ENCODE measurements at regions not wholly inside any gene's neighbourhood (a gene's known extent, or its start where the extent isn't known, plus 50 kb on each side); places are given as distances from the start of the nearest gene placed in this dataset.

- TF ChIP-seq, protein P1, sequence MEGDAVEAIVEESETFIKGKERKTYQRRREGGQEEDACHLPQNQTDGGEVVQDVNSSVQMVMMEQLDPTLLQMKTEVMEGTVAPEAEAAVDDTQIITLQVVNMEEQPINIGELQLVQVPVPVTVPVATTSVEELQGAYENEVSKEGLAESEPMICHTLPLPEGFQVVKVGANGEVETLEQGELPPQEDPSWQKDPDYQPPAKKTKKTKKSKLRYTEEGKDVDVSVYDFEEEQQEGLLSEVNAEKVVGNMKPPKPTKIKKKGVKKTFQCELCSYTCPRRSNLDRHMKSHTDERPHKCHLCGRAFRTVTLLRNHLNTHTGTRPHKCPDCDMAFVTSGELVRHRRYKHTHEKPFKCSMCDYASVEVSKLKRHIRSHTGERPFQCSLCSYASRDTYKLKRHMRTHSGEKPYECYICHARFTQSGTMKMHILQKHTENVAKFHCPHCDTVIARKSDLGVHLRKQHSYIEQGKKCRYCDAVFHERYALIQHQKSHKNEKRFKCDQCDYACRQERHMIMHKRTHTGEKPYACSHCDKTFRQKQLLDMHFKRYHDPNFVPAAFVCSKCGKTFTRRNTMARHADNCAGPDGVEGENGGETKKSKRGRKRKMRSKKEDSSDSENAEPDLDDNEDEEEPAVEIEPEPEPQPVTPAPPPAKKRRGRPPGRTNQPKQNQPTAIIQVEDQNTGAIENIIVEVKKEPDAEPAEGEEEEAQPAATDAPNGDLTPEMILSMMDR (IDR thresholded peaks at IDR 0.05; ENCODE audit: poor library complexity) = no peak
- no peak for TF ChIP-seq EZH2phosphoT487 (IDR thresholded peaks at IDR 0.05; ENCODE audit: low read depth, severe bottlenecking, unreplicated experiment)
- no peak for TF ChIP-seq EZH2 (IDR thresholded peaks at IDR 0.05; ENCODE audit: borderline replicate concordance)
- Histone ChIP-seq H3K79me2 (no peaks in the 10 kb centered on the region), H2AFZ (no peak overlapping the region), H3K4me2 (no peak overlapping the region), H3K9me3 (ENCODE audit: low read depth) (no peaks in the 10 kb centered on the region), H3K36me3 (replicated peaks; ENCODE audit: insufficient read depth, low read depth) (no peaks in the 10 kb centered on the region), H3K4me3 (no peak overlapping the region), H3K9me2 (replicated peaks; ENCODE audit: insufficient read depth) (no peaks in the 10 kb centered on the region), H3K27me3 (no peaks in the 10 kb centered on the region), H3K27ac (no peak overlapping the region), H4K20me1 (ENCODE audit: insufficient read depth, poor library complexity, severe bottlenecking) (no peaks in the 10 kb centered on the region), H3K4me1 (ENCODE audit: insufficient read depth) (no peaks in the 10 kb centered on the region)
- no peak for DNase-seq (ENCODE audit: low spot score)
- WGBS (ENCODE audit: low lambda C conversion rate, missing lambda C conversion rate) = 94% methylated on average over 5 of the region's 5 CpGs
Observed at GRCh38 chr14:98940693-98941437, 331.1 kb downstream of the BCL11B start.

GRCh38 chr14:98941481-98941880 is 330.5 kb downstream of the BCL11B start:
- H3K36me3 ChIP-seq (replicated peaks; ENCODE audit: insufficient read depth, low read depth) = no peaks in the 10 kb centered on the region
- H3K27ac ChIP-seq = no peak overlapping the region
- no peaks in the 10 kb centered on the region for H3K9me2 ChIP-seq (replicated peaks; ENCODE audit: insufficient read depth)

GRCh38 chr14:98943907-98944306 is 328.1 kb downstream of the BCL11B start:
- H3K9me2 ChIP-seq (replicated peaks; ENCODE audit: insufficient read depth) = no peaks in the 10 kb centered on the region
- WGBS (ENCODE audit: low lambda C conversion rate, missing lambda C conversion rate) = 99% methylated on average over 6 of the region's 6 CpGs
- H3K4me3 ChIP-seq = no peak overlapping the region

More at GRCh38 chr14:98941481-98941880, 330.5 kb downstream of the BCL11B start:
- Histone ChIP-seq H3K9me3 (ENCODE audit: low read depth) (no peaks in the 10 kb centered on the region), H3K4me3 (no peak overlapping the region), H2AFZ (no peak overlapping the region), H3K27me3 (no peaks in the 10 kb centered on the region), H3K4me1 (ENCODE audit: insufficient read depth) (peaks cover 1% of the 10 kb centered on the region), H3K79me2 (no peaks in the 10 kb centered on the region), H4K20me1 (ENCODE audit: insufficient read depth, poor library complexity, severe bottlenecking) (no peaks in the 10 kb centered on the region), H3K4me2 (no peak overlapping the region)
- TF ChIP-seq EZH2phosphoT487 (IDR thresholded peaks at IDR 0.05; ENCODE audit: low read depth, severe bottlenecking, unreplicated experiment) (no peak), EZH2 (IDR thresholded peaks at IDR 0.05; ENCODE audit: borderline replicate concordance) (no peak)
- TF ChIP-seq, protein P1 (IDR thresholded peaks at IDR 0.05; ENCODE audit: poor library complexity) = no peak
- no peak for DNase-seq (ENCODE audit: low spot score)

More at GRCh38 chr14:98943907-98944306, 328.1 kb downstream of the BCL11B start:
- H3K79me2 ChIP-seq = no peaks in the 10 kb centered on the region
- TF ChIP-seq EZH2 (IDR thresholded peaks at IDR 0.05; ENCODE audit: borderline replicate concordance) = no peak
- TF ChIP-seq EZH2phosphoT487 (IDR thresholded peaks at IDR 0.05; ENCODE audit: low read depth, severe bottlenecking, unreplicated experiment) = no peak
- TF ChIP-seq, protein P1 (IDR thresholded peaks at IDR 0.05; ENCODE audit: poor library complexity) = no peak
- H3K27me3 ChIP-seq = no peaks in the 10 kb centered on the region
- no peak for DNase-seq (ENCODE audit: low spot score)
- no peaks in the 10 kb centered on the region for H4K20me1 ChIP-seq (ENCODE audit: insufficient read depth, poor library complexity, severe bottlenecking)
- no peak overlapping the region for H3K4me2 ChIP-seq
- H3K36me3 ChIP-seq (replicated peaks; ENCODE audit: insufficient read depth, low read depth) = no peaks in the 10 kb centered on the region
- H2AFZ ChIP-seq = no peak overlapping the region
- H3K4me1 ChIP-seq (ENCODE audit: insufficient read depth) = peaks cover 12% of the 10 kb centered on the region
- no peak overlapping the region for H3K27ac ChIP-seq
- H3K9me3 ChIP-seq (ENCODE audit: low read depth) = no peaks in the 10 kb centered on the region
